K562 (cell line): ENCODE measurements at regions not wholly inside any gene's neighbourhood (a gene's known extent, or its start where the extent isn't known, plus 50 kb on each side); places are given as distances from the start of the nearest gene placed in this dataset.

ENCODE experiments used
- ATAC-seq: fragments of 200-7000 bp; cut with Tn5 transposase; 3 replicates; pipeline ENCODE4 v1.9.1; 2020; ENCODE audit warnings: moderate library complexity
- BruUV-seq: library from RNA; stranded (reverse); fragments of 400-500 nt; replicated peaks from 2 replicates; lab custom pipeline; 2021; lab: Mats Ljungman, UMichigan
- CTCF ChIA-PET: fragments of 300-600 bp; formaldehyde crosslinking; extraction: SDS; loops from one replicate; lab custom pipeline; 2021; ENCODE audit warnings: low intra/inter-chr PET ratio; lab: Yijun Ruan, JAX
- POLR2A ChIA-PET: fragments of 300-600, 350-650 bp; sonication (Branson Sonifier 250); formaldehyde crosslinking; extraction: SDS; loops from one replicate; lab custom pipeline; 2021; ENCODE audit warnings: antibody characterized with exemption, inconsistent platforms; lab: Yijun Ruan, JAX
- DNase-seq, 4 experiments: peaks; one replicate each; pipeline versions ENCODE4 v3.0.0 to v3.0.0-alpha.2; 2011 to 2018; ENCODE audit warnings: low spot score in 3 of 4, mixed read lengths in 3 of 4; ENCODE audit errors: extremely low read depth in 1 of 4
- FAIRE-seq: peaks from 2 replicates; lab custom pipeline; 2011; peaks lifted over from hg19 to GRCh38; lab: Jason Lieb, UNC
- H2AFZ ChIP-seq: 2 replicates; pipeline ENCODE4 v1.6.0; 2011; ENCODE audit warnings: low read depth, low read length, control low read depth, inconsistent platforms
- H3K27ac ChIP-seq: fragments of 200-600 bp; 3 replicates; pipeline ENCODE4 v1.8.0; 2011; ENCODE audit warnings: low read depth, mild to moderate bottlenecking, control low read depth, inconsistent platforms, low read length, moderate library complexity, mixed read lengths; ENCODE audit errors: extremely low read depth
- H3K27me3 ChIP-seq, 2 experiments: fragments of 300-600 bp in 1 of 2; 2 replicates in 1 of 2; 3 replicates in 1 of 2; pipeline versions ENCODE4 v1.6.0 to v1.8.0; 2011; ENCODE audit warnings: inconsistent platforms in 2 of 2, low read length in 2 of 2, mild to moderate bottlenecking in 1 of 2, mixed read lengths in 1 of 2, moderate library complexity in 1 of 2; ENCODE audit not compliant: control insufficient read depth in 2 of 2, insufficient read depth in 2 of 2
- H3K36me3 ChIP-seq: fragments of 300-600 bp; 3 replicates; pipeline ENCODE4 v1.8.0; 2011; ENCODE audit warnings: mild to moderate bottlenecking, low read length, inconsistent platforms; ENCODE audit not compliant: control insufficient read depth, insufficient read depth
- H3K4me1 ChIP-seq, 2 experiments: fragments of 200-600 bp in 1 of 2; replicated peaks in 1 of 2; 2 replicates in 1 of 2; 3 replicates in 1 of 2; pipeline versions ENCODE4 v1.5.1 to v1.8.0; 2011; ENCODE audit warnings: inconsistent platforms in 2 of 2, low read length in 2 of 2, mild to moderate bottlenecking in 1 of 2, mixed read lengths in 1 of 2, moderate library complexity in 1 of 2; ENCODE audit not compliant: control insufficient read depth in 2 of 2, insufficient read depth in 2 of 2
- H3K4me2 ChIP-seq: 2 replicates; pipeline ENCODE4 v1.6.1; 2011; ENCODE audit warnings: low read length, control low read depth, inconsistent platforms, mixed read lengths; ENCODE audit not compliant: insufficient read depth
- H3K4me3 ChIP-seq: fragments of 200-600 bp; sonication (generic), shearing (Covaris generic); 2 replicates; pipeline ENCODE4 v1.5.1; 2016; ENCODE audit warnings: control low read depth, inconsistent platforms
- H3K79me2 ChIP-seq: fragments of 200-600 bp; 3 replicates; pipeline ENCODE4 v1.8.0; 2011; ENCODE audit warnings: low read length, inconsistent platforms; ENCODE audit not compliant: control insufficient read depth, insufficient read depth
- H3K9ac ChIP-seq, 2 experiments: 2 replicates each; pipeline versions ENCODE4 v1.6.0 to v1.6.1; 2011; ENCODE audit warnings: low read depth in 2 of 2, low read length in 2 of 2, control low read depth in 1 of 2, inconsistent platforms in 1 of 2, mild to moderate bottlenecking in 1 of 2, mixed read lengths in 1 of 2; ENCODE audit not compliant: insufficient read depth in 1 of 2
- H3K9me1 ChIP-seq: one replicate; pipeline ENCODE4 v1.6.0; 2011; ENCODE audit warnings: inconsistent platforms, mild to moderate bottlenecking, low read length, moderate library complexity; ENCODE audit not compliant: control insufficient read depth, insufficient read depth
- H3K9me3 ChIP-seq: replicated peaks from 2 replicates; pipeline ENCODE4 v1.5.1; 2011; ENCODE audit warnings: low read depth, low read length, inconsistent platforms; ENCODE audit not compliant: control insufficient read depth, insufficient read depth
- H4K20me1 ChIP-seq: replicated peaks from 2 replicates; pipeline ENCODE4 v1.6.1; 2011; ENCODE audit warnings: low read length, inconsistent platforms, mixed read lengths; ENCODE audit not compliant: control insufficient read depth, insufficient read depth
- BRF1 ChIP-seq: IDR thresholded peaks from 3 replicates; pipeline ENCODE4 v1.6.1; 2011; ENCODE audit warnings: borderline replicate concordance, mild to moderate bottlenecking; ENCODE audit not compliant: insufficient read length; ENCODE audit errors: extremely low read depth
- DIDO1 ChIP-seq: fragments of 450-650 bp; IDR thresholded peaks from 2 replicates; pipeline ENCODE4 v1.6.1; 2016; ENCODE audit warnings: low read depth, missing biosample characterization, missing genetic modification characterization
- FOSL1 ChIP-seq: fragments of 200-800 bp; sonication (Bioruptor generic); conservative IDR thresholded peaks from 2 replicates; pipeline ENCODE4 v1.6.1; 2016; ENCODE audit warnings: missing genetic modification characterization, missing compliant biosample characterization
- GABPA ChIP-seq: fragments of 200-800 bp; sonication (Bioruptor generic); conservative IDR thresholded peaks from 2 replicates; pipeline ENCODE4 v1.6.1; 2016; ENCODE audit warnings: low read depth, missing genetic modification characterization, missing compliant biosample characterization
- ID3 ChIP-seq, 2 experiments: fragments of 250-450 bp in 1 of 2; fragments of 450-650 bp in 1 of 2; sonication (Bioruptor Pico) in 1 of 2; IDR thresholded peaks; 2 replicates each; pipeline versions ENCODE4 v1.6.1 to v1.8.0; 2016 to 2021; ENCODE audit warnings: mild to moderate bottlenecking in 2 of 2, moderate library complexity in 2 of 2, missing compliant biosample characterization in 1 of 2, missing genetic modification characterization in 1 of 2
- IRF2 ChIP-seq: sonication (generic); formaldehyde crosslinking; IDR thresholded peaks from 2 replicates; pipeline ENCODE4 v1.8.1; 2022; ENCODE audit warnings: mild to moderate bottlenecking, missing genetic modification reagents
- KAT7 ChIP-seq: sonication (generic); formaldehyde crosslinking; IDR thresholded peaks from 2 replicates; pipeline ENCODE4 v1.8.0; 2022; ENCODE audit warnings: missing genetic modification reagents, mild to moderate bottlenecking, borderline replicate concordance
- MITF ChIP-seq: IDR thresholded peaks from 2 replicates; pipeline ENCODE4 v1.6.1; 2014; ENCODE audit warnings: antibody characterized with exemption
- MTA3 ChIP-seq: fragments of 450-650 bp; formaldehyde crosslinking; IDR thresholded peaks from 2 replicates; pipeline ENCODE4 v1.6.1; 2017; ENCODE audit warnings: mild to moderate bottlenecking, borderline replicate concordance
- TOE1 ChIP-seq, 2 experiments: fragments of 450-650 bp in 1 of 2; sonication (generic) in 1 of 2; formaldehyde crosslinking in 1 of 2; IDR thresholded peaks; 2 replicates each; pipeline versions ENCODE4 v1.7.1 to v1.8.0; 2016 to 2022; ENCODE audit warnings: borderline replicate concordance in 2 of 2, mild to moderate bottlenecking in 2 of 2, antibody characterized with exemption in 1 of 2, inconsistent platforms in 1 of 2, low read depth in 1 of 2, missing genetic modification reagents in 1 of 2, moderate library complexity in 1 of 2
- ZC3H4 ChIP-seq: sonication (generic); formaldehyde crosslinking; IDR thresholded peaks from 2 replicates; pipeline ENCODE4 v1.9.0; 2021; ENCODE audit warnings: missing genetic modification reagents, borderline replicate concordance
- ZNF165 ChIP-seq: fragments of 250-450 bp; sonication (Bioruptor Pico); IDR thresholded peaks from 2 replicates; pipeline ENCODE4 v1.4.0; 2020; ENCODE audit warnings: borderline replicate concordance
- WGBS: fragments of 100-300 bp; shearing (Covaris generic); methylation state at CpG from one replicate; pipeline ENCODE4 v1.1.6; 2016; ENCODE audit warnings: low coverage, mixed read lengths; ENCODE audit not compliant: insufficient coverage; ENCODE audit errors: missing lambda C conversion rate; 5-methylcytosine and 5-hydroxymethylcytosine counted together
- in situ Hi-C: fragments of 300-500 bp; cut with MboI; formaldehyde crosslinking; loops from 4 replicates; pipeline ENCODE4 v1.15.0; 2018; ENCODE audit warnings: inconsistent platforms, mixed read lengths
- intact Hi-C: fragments of 100-400 bp; cut with micrococcal nuclease; formaldehyde crosslinking; loops from 2 replicates; pipeline ENCODE4 v1.14.2; 2022

DNA sequence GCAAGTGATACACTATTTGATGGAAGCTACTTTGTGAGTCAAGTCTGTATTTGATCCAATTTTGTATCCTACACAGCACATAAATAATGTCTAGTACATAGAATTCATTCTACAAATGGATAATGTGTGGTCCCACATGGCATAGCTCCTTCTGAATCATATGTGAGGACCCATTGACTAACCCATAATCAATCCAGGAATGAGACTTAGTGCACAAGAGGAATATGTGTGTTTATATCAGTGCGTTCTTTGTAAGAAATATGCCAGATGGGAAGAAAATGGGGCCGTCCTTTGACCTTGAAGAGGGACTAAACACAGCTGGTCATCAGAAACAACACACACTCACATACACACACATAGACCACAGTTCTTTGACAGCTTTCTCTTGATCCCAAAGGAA, 282.7 kb upstream of the SEMA6D start:
- H3K9me3 ChIP-seq, result no peaks in the 10 kb centered on the region
- POLR2A ChIA-PET, result no interaction called here

DNA sequence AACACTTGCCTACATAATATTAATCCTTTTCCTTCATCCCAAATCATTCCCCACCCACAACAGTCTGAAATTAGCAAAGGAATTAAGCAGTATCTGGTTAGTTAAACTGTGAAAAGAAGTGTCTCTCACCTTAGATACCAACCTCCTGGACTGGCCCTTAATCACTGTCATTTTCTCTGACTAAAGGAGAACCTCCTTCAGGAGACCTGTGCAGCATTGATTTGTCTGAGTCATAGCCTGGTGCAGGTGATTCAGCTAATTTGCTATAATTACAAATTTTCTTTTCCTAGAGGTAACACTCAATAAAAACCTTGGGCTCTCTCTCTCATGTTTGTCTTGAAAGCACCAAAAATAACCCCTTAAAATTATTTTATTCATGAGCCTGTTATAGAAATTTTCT, 279.8 kb upstream of the SEMA6D start:
- FAIRE-seq (no peak), DNase-seq (no peak), ATAC-seq (no peak)
- no peak overlapping the region for H3K4me3 ChIP-seq
- H3K9me3 ChIP-seq, result no peaks in the 10 kb centered on the region
- H3K9me1 ChIP-seq, result no peaks in the 10 kb centered on the region
- intact Hi-C loops (no loop called here), in situ Hi-C loops (no loop called here)
- H2AFZ ChIP-seq, result no peak overlapping the region
- H3K4me1 ChIP-seq, result no peaks in the 10 kb centered on the region
- H4K20me1 ChIP-seq, result no peaks in the 10 kb centered on the region
- H3K27me3 ChIP-seq, result no peaks in the 10 kb centered on the region
- no peak overlapping the region for H3K4me2 ChIP-seq
- H3K9ac ChIP-seq, result no peak overlapping the region
- H3K36me3 ChIP-seq, result no peaks in the 10 kb centered on the region
- CTCF ChIA-PET, result no interaction called here
- H3K79me2 ChIP-seq, result no peaks in the 10 kb centered on the region
- POLR2A ChIA-PET, result no interaction called here
- BruUV-seq, result no TSS peak
- no peak overlapping the region for H3K27ac ChIP-seq
- TF ChIP-seq ZC3H4 (CRISPR knock-in tag) (no peak), MTA3 (no peak), ID3 (CRISPR knock-in tag; IDR thresholded peaks at IDR 0.05) (no peak), ID3 (tag; IDR thresholded peaks at IDR 0.05) (no peak), BRF1 (no peak), DIDO1 (tag) (no peak), ZNF165 (CRISPR knock-in tag) (no peak), GABPA (tag) (no peak), IRF2 (CRISPR knock-in tag) (no peak), TOE1 (IDR thresholded peaks at IDR 0.05; ENCODE audit: borderline replicate concordance) (no peak), TOE1 (CRISPR knock-in tag; IDR thresholded peaks at IDR 0.05; ENCODE audit: borderline replicate concordance, low read depth) (no peak), KAT7 (CRISPR knock-in tag) (no peak)

More for the DNA sequence above, 282.7 kb upstream of the SEMA6D start:
- no peak for FAIRE-seq
- no peaks in the 10 kb centered on the region for H3K36me3 ChIP-seq
- no peaks in the 10 kb centered on the region for H3K79me2 ChIP-seq
- in situ Hi-C loops, result no loop called here
- H3K9me1 ChIP-seq, result no peaks in the 10 kb centered on the region
- no peaks in the 10 kb centered on the region for H3K27me3 ChIP-seq
- H3K4me2 ChIP-seq, result no peak overlapping the region
- 0% methylated on average over 2 of the region's 2 CpGs for WGBS
- no peaks in the 10 kb centered on the region for H3K4me1 ChIP-seq
- CTCF ChIA-PET, result no interaction called here
- TF ChIP-seq MITF (no peak), FOSL1 (no peak)
- TF ChIP-seq, all 486 proteins: peak for 0
- intact Hi-C loops, result no loop called here
- ATAC-seq (no peak), DNase-seq (no peak)
- H3K9ac ChIP-seq, result no peak overlapping the region
- H3K4me3 ChIP-seq, result no peak overlapping the region
- no peaks in the 10 kb centered on the region for H4K20me1 ChIP-seq
- no TSS peak for BruUV-seq
- H3K27ac ChIP-seq, result no peak overlapping the region
- H2AFZ ChIP-seq, result no peak overlapping the region
